ENCODE measurements at regions not wholly inside any gene's neighbourhood (a gene's known extent, or its start where the extent isn't known, plus 50 kb on each side); places are given as distances from the start of the nearest gene placed in this dataset.

- no peak overlapping the region for H3K4me3 Mint-ChIP-seq
- no peak overlapping the region for H3K27ac Mint-ChIP-seq
- no peaks in the 10 kb centered on the region for H3K4me1 Mint-ChIP-seq (ENCODE audit: low read depth in 2 of 2)
- DNase-seq (no peak), ATAC-seq (replicated peaks) (no peak)
- H3K9me3 Mint-ChIP-seq, result peaks cover 0 to 2% of the 10 kb centered on the region in 2 donors
- H3K36me3 Mint-ChIP-seq (ENCODE audit: insufficient read depth), result no peaks in the 10 kb centered on the region
- H3K27me3 Mint-ChIP-seq, result peaks cover 15 to 17% of the 10 kb centered on the region in 2 donors
These were observed 101.8 kb downstream of the MAT2B start for GRCh38 chr5:163607256-163607655.

- Mint-ChIP-seq H3K27me3 (peaks cover 15 to 17% of the 10 kb centered on the region in 2 donors), H3K4me1 (ENCODE audit: low read depth in 2 of 2) (no peaks in the 10 kb centered on the region), H3K9me3 (peaks cover 0 to 2% of the 10 kb centered on the region in 2 donors), H3K4me3 (no peak overlapping the region), H3K36me3 (ENCODE audit: insufficient read depth) (no peaks in the 10 kb centered on the region), H3K27ac (no peak overlapping the region)
- no peak for ATAC-seq (replicated peaks)
- DNase-seq, result no peak
These were observed 103.2 kb downstream of the MAT2B start for GRCh38 chr5:163608621-163609020.

GRCh38 chr5:163609910-163610309, 104.5 kb downstream of the MAT2B start:
- H3K4me1 Mint-ChIP-seq (ENCODE audit: low read depth in 2 of 2), result no peaks in the 10 kb centered on the region
- ATAC-seq (replicated peaks) (no peak), DNase-seq (no peak)
- peaks cover 15 to 17% of the 10 kb centered on the region in 2 donors for H3K27me3 Mint-ChIP-seq
- H3K4me3 Mint-ChIP-seq, result no peak overlapping the region
- peaks cover 0 to 2% of the 10 kb centered on the region in 2 donors for H3K9me3 Mint-ChIP-seq
- H3K36me3 Mint-ChIP-seq (ENCODE audit: insufficient read depth), result no peaks in the 10 kb centered on the region
- H3K27ac Mint-ChIP-seq, result no peak overlapping the region

GRCh38 chr5:163612358-163613149, 107.1 kb downstream of the MAT2B start:
- Mint-ChIP-seq H3K4me3 (no peak overlapping the region), H3K27me3 (peaks cover 2 to 6% of the 10 kb centered on the region in 2 donors), H3K9me3 (no peaks in the 10 kb centered on the region), H3K36me3 (ENCODE audit: insufficient read depth) (no peaks in the 10 kb centered on the region), H3K27ac (no peak overlapping the region), H3K4me1 (ENCODE audit: low read depth in 2 of 2) (no peaks in the 10 kb centered on the region)
- ATAC-seq (replicated peaks), result no peak
- DNase-seq, result no peak

- no peaks in the 10 kb centered on the region for H3K4me1 Mint-ChIP-seq (ENCODE audit: low read depth in 2 of 2)
- ATAC-seq (replicated peaks) (no peak), DNase-seq (no peak)
- H3K4me3 Mint-ChIP-seq, result no peak overlapping the region
- peaks cover 0 to 6% of the 10 kb centered on the region in 2 donors for H3K27me3 Mint-ChIP-seq
- H3K9me3 Mint-ChIP-seq, result no peaks in the 10 kb centered on the region
- H3K36me3 Mint-ChIP-seq (ENCODE audit: insufficient read depth), result no peaks in the 10 kb centered on the region
- no peak overlapping the region for H3K27ac Mint-ChIP-seq
These were observed 107.7 kb downstream of the MAT2B start for GRCh38 chr5:163613150-163613442.

GRCh38 chr5:163614787-163615186, 109.4 kb downstream of the MAT2B start:
- H3K4me1 Mint-ChIP-seq (ENCODE audit: low read depth in 2 of 2), result no peaks in the 10 kb centered on the region

GRCh38 chr5:163619273-163619934, 114.0 kb downstream of the MAT2B start:
- DNase-seq, result no peak
- Mint-ChIP-seq H3K4me1 (ENCODE audit: low read depth in 2 of 2) (no peaks in the 10 kb centered on the region), H3K4me3 (no peak overlapping the region), H3K36me3 (ENCODE audit: insufficient read depth) (no peaks in the 10 kb centered on the region), H3K9me3 (peaks cover 0 to 3% of the 10 kb centered on the region in 2 donors), H3K27ac (no peak overlapping the region), H3K27me3 (no peaks in the 10 kb centered on the region)
- ATAC-seq (replicated peaks), result no peak

More at GRCh38 chr5:163614787-163615186, 109.4 kb downstream of the MAT2B start:
- H3K9me3 Mint-ChIP-seq, result no peaks in the 10 kb centered on the region
- no peaks in the 10 kb centered on the region for H3K36me3 Mint-ChIP-seq (ENCODE audit: insufficient read depth)
- peaks cover 0 to 3% of the 10 kb centered on the region in 2 donors for H3K27me3 Mint-ChIP-seq
- DNase-seq (no peak), ATAC-seq (replicated peaks) (no peak)
- no peak overlapping the region for H3K27ac Mint-ChIP-seq
- no peak overlapping the region for H3K4me3 Mint-ChIP-seq

GRCh38 chr5:163619951-163620350, 114.5 kb downstream of the MAT2B start:
- Mint-ChIP-seq H3K4me1 (ENCODE audit: low read depth in 2 of 2) (no peaks in the 10 kb centered on the region), H3K4me3 (no peak overlapping the region), H3K9me3 (peaks cover 0 to 3% of the 10 kb centered on the region in 2 donors), H3K36me3 (ENCODE audit: insufficient read depth) (no peaks in the 10 kb centered on the region), H3K27ac (no peak overlapping the region), H3K27me3 (no peaks in the 10 kb centered on the region)
- DNase-seq (no peak), ATAC-seq (replicated peaks) (no peak)

GRCh38 chr5:163622799-163623198, 117.4 kb downstream of the MAT2B start:
- Mint-ChIP-seq H3K9me3 (peaks cover 0 to 3% of the 10 kb centered on the region in 2 donors), H3K4me1 (ENCODE audit: low read depth in 2 of 2) (no peaks in the 10 kb centered on the region), H3K27ac (no peak overlapping the region), H3K36me3 (ENCODE audit: insufficient read depth) (no peaks in the 10 kb centered on the region), H3K4me3 (no peak overlapping the region), H3K27me3 (no peaks in the 10 kb centered on the region)
- ATAC-seq (replicated peaks), result no peak
- no peak for DNase-seq

- no peaks in the 10 kb centered on the region for H3K36me3 Mint-ChIP-seq (ENCODE audit: insufficient read depth)
- H3K27me3 Mint-ChIP-seq, result no peaks in the 10 kb centered on the region
- H3K4me3 Mint-ChIP-seq, result no peak overlapping the region
- ATAC-seq (replicated peaks), result no peak
- no peak for DNase-seq
- peaks cover 0 to 3% of the 10 kb centered on the region in 2 donors for H3K9me3 Mint-ChIP-seq
- no peak overlapping the region for H3K27ac Mint-ChIP-seq
- no peaks in the 10 kb centered on the region for H3K4me1 Mint-ChIP-seq (ENCODE audit: low read depth in 2 of 2)
These were observed 118.1 kb downstream of the MAT2B start for GRCh38 chr5:163623524-163623923.

- Mint-ChIP-seq H3K9me3 (peaks cover 0 to 3% of the 10 kb centered on the region in 2 donors), H3K36me3 (ENCODE audit: insufficient read depth) (no peaks in the 10 kb centered on the region), H3K4me1 (ENCODE audit: low read depth in 2 of 2) (no peaks in the 10 kb centered on the region), H3K4me3 (no peak overlapping the region), H3K27ac (no peak overlapping the region), H3K27me3 (no peaks in the 10 kb centered on the region)
- DNase-seq (no peak), ATAC-seq (replicated peaks) (no peak)
These were observed 118.6 kb downstream of the MAT2B start for GRCh38 chr5:163623986-163624385.

- ATAC-seq (replicated peaks), result no peak
- Mint-ChIP-seq H3K4me3 (no peak overlapping the region), H3K9me3 (peaks cover 0 to 3% of the 10 kb centered on the region in 2 donors), H3K4me1 (ENCODE audit: low read depth in 2 of 2) (no peaks in the 10 kb centered on the region), H3K27me3 (no peaks in the 10 kb centered on the region), H3K27ac (no peak overlapping the region), H3K36me3 (ENCODE audit: insufficient read depth) (no peaks in the 10 kb centered on the region)
- no peak for DNase-seq
These were observed 119.0 kb downstream of the MAT2B start for GRCh38 chr5:163624431-163624830.

- H3K9me3 Mint-ChIP-seq, result peaks cover 0 to 6% of the 10 kb centered on the region in 2 donors
- H3K4me1 Mint-ChIP-seq (ENCODE audit: low read depth in 2 of 2), result no peaks in the 10 kb centered on the region
- no peak for DNase-seq
- no peaks in the 10 kb centered on the region for H3K36me3 Mint-ChIP-seq (ENCODE audit: insufficient read depth)
- ATAC-seq (replicated peaks), result no peak
- H3K27me3 Mint-ChIP-seq, result no peaks in the 10 kb centered on the region
- no peak overlapping the region for H3K27ac Mint-ChIP-seq
- H3K4me3 Mint-ChIP-seq, result no peak overlapping the region
These were observed 121.5 kb downstream of the MAT2B start for GRCh38 chr5:163626904-163627434.

GRCh38 chr5:163631856-163632255, 126.4 kb downstream of the MAT2B start:
- peaks cover 0 to 6% of the 10 kb centered on the region in 2 donors for H3K9me3 Mint-ChIP-seq
- H3K27me3 Mint-ChIP-seq, result no peaks in the 10 kb centered on the region
- no peak for DNase-seq
- H3K4me1 Mint-ChIP-seq (ENCODE audit: low read depth in 2 of 2), result no peaks in the 10 kb centered on the region
- no peaks in the 10 kb centered on the region for H3K36me3 Mint-ChIP-seq (ENCODE audit: insufficient read depth)
- H3K27ac Mint-ChIP-seq, result no peak overlapping the region
- no peak for ATAC-seq (replicated peaks)
- H3K4me3 Mint-ChIP-seq, result no peak overlapping the region

Measured in effector memory CD8-positive, alpha-beta T cell (primary cell).